Astrocyte (in vitro differentiated cells and primary cell): ENCODE measurements at regions not wholly inside any gene's neighbourhood (a gene's known extent, or its start where the extent isn't known, plus 50 kb on each side); places are given as distances from the start of the nearest gene placed in this dataset.

Experiments used
- CTCF ChIP-seq: IDR thresholded peaks from 2 replicates; pipeline ENCODE4 v1.5.1; 2011; ENCODE audit warnings: low read depth, mild to moderate bottlenecking, inconsistent platforms, low read length, moderate library complexity; ENCODE audit not compliant: insufficient read depth
- EZH2 ChIP-seq: IDR thresholded peaks from 2 replicates; pipeline ENCODE4 v1.6.1; 2012; ENCODE audit warnings: mild to moderate bottlenecking, low read length, inconsistent platforms; ENCODE audit not compliant: insufficient read depth

GRCh38 chr12:45651029-45651428 lies 78.5 kb upstream of the ARID2 start:
- TF ChIP-seq CTCF (no peak), EZH2 (no peak)
